ENCODE measurements at regions not wholly inside any gene's neighbourhood (a gene's known extent, or its start where the extent isn't known, plus 50 kb on each side); places are given as distances from the start of the nearest gene placed in this dataset.
"Not testable (repeated sequence)": the region's sequence is repeated elsewhere in the genome, so short reads cannot be mapped to it uniquely, and the experiment has no call there.

GRCh38 chr11:66789097-66789890 lies 53.9 kb upstream of the RCE1 start:
- Histone ChIP-seq H3K27me3 (replicated peaks in 2 of 5; ENCODE audit: control insufficient read depth in 4 of 5, insufficient read depth in 5 of 5, low read length in 4 of 5) (no peaks in the 10 kb centered on the region), H3K9me3 (ENCODE audit: control extremely low read depth in 1 of 5, control insufficient read depth in 4 of 5, insufficient read depth in 2 of 5, low read depth in 1 of 5, low read length in 4 of 5) (no peaks in the 10 kb centered on the region), H3K4me3 (ENCODE audit: control insufficient read depth in 1 of 7, extremely low read depth in 1 of 7, insufficient read depth in 4 of 7, low read depth in 2 of 7, low read length in 6 of 7) (no peak overlapping the region), H3K36me3 (ENCODE audit: control insufficient read depth in 4 of 4, insufficient read depth in 4 of 4, low read length in 3 of 4) (peaks cover 0 to 2% (median under 1%) of the 10 kb centered on the region in 4 experiments), H3K27ac (ENCODE audit: insufficient read depth in 1 of 2, low read depth in 1 of 2, low read length in 2 of 2, poor library complexity in 1 of 2, severe bottlenecking in 2 of 2) (no peak overlapping the region), H3K4me1 (ENCODE audit: control extremely low read depth in 1 of 4, control insufficient read depth in 4 of 4, insufficient read depth in 4 of 4, low read length in 3 of 4) (no peaks in the 10 kb centered on the region)
- ChIA-PET CTCF (no interaction called here), POLR2A (interaction anchor here (0.6 kb wide), 1 partner anchor 38 kb away, joined by 3 read pairs; no protein-coding TSS in a partner anchor)
- no CpG with 5 or more reads among the region's 2 CpGs for WGBS (ENCODE audit: insufficient coverage)
- no peak for DNase-seq

- ChIA-PET CTCF (interaction anchor here (0.7 kb wide), 1 partner anchor 13 kb away, joined by 6 read pairs; no protein-coding TSS in a partner anchor), POLR2A (no interaction called here)
- H3K4me3 ChIP-seq (ENCODE audit: control insufficient read depth in 1 of 7, extremely low read depth in 1 of 7, insufficient read depth in 4 of 7, low read depth in 2 of 7, low read length in 6 of 7) = no peak overlapping the region
- H3K27me3 ChIP-seq (replicated peaks in 2 of 5; ENCODE audit: control insufficient read depth in 4 of 5, insufficient read depth in 5 of 5, low read length in 4 of 5) = no peaks in the 10 kb centered on the region
- H3K36me3 ChIP-seq (ENCODE audit: control insufficient read depth in 4 of 4, insufficient read depth in 4 of 4, low read length in 3 of 4) = peaks cover 0 to 2% (median under 1%) of the 10 kb centered on the region in 4 experiments
- H3K9me3 ChIP-seq (ENCODE audit: control extremely low read depth in 1 of 5, control insufficient read depth in 4 of 5, insufficient read depth in 2 of 5, low read depth in 1 of 5, low read length in 4 of 5) = no peaks in the 10 kb centered on the region
- H3K4me1 ChIP-seq (ENCODE audit: control extremely low read depth in 1 of 4, control insufficient read depth in 4 of 4, insufficient read depth in 4 of 4, low read length in 3 of 4) = no peaks in the 10 kb centered on the region
- 100% methylated on average over 2 of the region's 3 CpGs for WGBS (ENCODE audit: insufficient coverage)
- H3K27ac ChIP-seq (ENCODE audit: insufficient read depth in 1 of 2, low read depth in 1 of 2, low read length in 2 of 2, poor library complexity in 1 of 2, severe bottlenecking in 2 of 2) = no peak overlapping the region
- no peak for DNase-seq
These were observed 55.1 kb upstream of the RCE1 start for GRCh38 chr11:66787934-66788758.

DNA sequence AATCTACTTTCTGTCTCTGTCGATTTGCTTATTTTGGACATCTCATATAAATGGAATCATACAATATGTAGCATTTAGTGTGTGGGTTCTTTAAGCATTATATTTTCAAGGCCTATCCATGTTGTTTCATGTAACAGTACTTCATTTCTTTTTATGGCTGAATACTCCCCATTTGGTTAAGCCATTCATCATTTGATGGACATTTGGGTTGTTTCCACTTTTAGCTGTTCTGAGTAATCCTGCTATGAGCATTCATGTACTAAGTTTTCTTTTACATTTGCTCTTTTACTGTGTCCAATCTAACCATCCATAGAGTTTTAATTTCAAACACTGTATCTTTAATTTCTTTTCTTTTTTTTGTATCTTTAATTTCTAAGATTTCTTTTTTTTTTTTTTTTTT lies 55.6 kb upstream of the SPTBN2 start:
- POLR2A ChIA-PET = no interaction called here
- no peak overlapping the region for H3K4me3 ChIP-seq (ENCODE audit: control insufficient read depth in 1 of 7, extremely low read depth in 1 of 7, insufficient read depth in 4 of 7, low read depth in 2 of 7, low read length in 6 of 7)
- H3K4me1 ChIP-seq (ENCODE audit: control extremely low read depth in 1 of 4, control insufficient read depth in 4 of 4, insufficient read depth in 4 of 4, low read length in 3 of 4) = no peaks in the 10 kb centered on the region
- no peaks in the 10 kb centered on the region for H3K9me3 ChIP-seq (ENCODE audit: control extremely low read depth in 1 of 5, control insufficient read depth in 4 of 5, insufficient read depth in 2 of 5, low read depth in 1 of 5, low read length in 4 of 5)
- CTCF ChIA-PET = interaction anchor here (0.6 to 1.4 kb wide), 2 partner anchors 21 to 25 kb away, joined by 3 read pairs; no protein-coding TSS in a partner anchor
- H3K27ac ChIP-seq (ENCODE audit: insufficient read depth in 1 of 2, low read depth in 1 of 2, low read length in 2 of 2, poor library complexity in 1 of 2, severe bottlenecking in 2 of 2) = no peak overlapping the region
- peaks cover 0 to 2% (median under 1%) of the 10 kb centered on the region in 4 experiments for H3K36me3 ChIP-seq (ENCODE audit: control insufficient read depth in 4 of 4, insufficient read depth in 4 of 4, low read length in 3 of 4)
- no peak for DNase-seq
- H3K27me3 ChIP-seq (replicated peaks in 2 of 5; ENCODE audit: control insufficient read depth in 4 of 5, insufficient read depth in 5 of 5, low read length in 4 of 5) = no peaks in the 10 kb centered on the region
- no CpG with 5 or more reads among the region's 1 CpG for WGBS (ENCODE audit: insufficient coverage)

GRCh38 chr11:66782726-66783125 lies 53.7 kb upstream of the SPTBN2 start:
- Histone ChIP-seq H3K4me1 (ENCODE audit: control extremely low read depth in 1 of 4, control insufficient read depth in 4 of 4, insufficient read depth in 4 of 4, low read length in 3 of 4) (no peaks in the 10 kb centered on the region), H3K36me3 (ENCODE audit: control insufficient read depth in 4 of 4, insufficient read depth in 4 of 4, low read length in 3 of 4) (no peaks in the 10 kb centered on the region), H3K4me3 (ENCODE audit: control insufficient read depth in 1 of 7, extremely low read depth in 1 of 7, insufficient read depth in 4 of 7, low read depth in 2 of 7, low read length in 6 of 7) (no peak overlapping the region), H3K27ac (ENCODE audit: insufficient read depth in 1 of 2, low read depth in 1 of 2, low read length in 2 of 2, poor library complexity in 1 of 2, severe bottlenecking in 2 of 2) (no peak overlapping the region), H3K27me3 (replicated peaks in 2 of 5; ENCODE audit: control insufficient read depth in 4 of 5, insufficient read depth in 5 of 5, low read length in 4 of 5) (no peaks in the 10 kb centered on the region), H3K9me3 (ENCODE audit: control extremely low read depth in 1 of 5, control insufficient read depth in 4 of 5, insufficient read depth in 2 of 5, low read depth in 1 of 5, low read length in 4 of 5) (no peaks in the 10 kb centered on the region)
- ChIA-PET CTCF (no interaction called here), POLR2A (no interaction called here)
- WGBS (ENCODE audit: insufficient coverage) = no CpG with 5 or more reads among the region's 1 CpG
- DNase-seq = no peak

GRCh38 chr11:66779651-66780050 lies 50.6 kb upstream of the SPTBN2 start:
- POLR2A ChIA-PET; H3K27me3 ChIP-seq (replicated peaks in 2 of 5; ENCODE audit: control insufficient read depth in 4 of 5, insufficient read depth in 5 of 5, low read length in 4 of 5); DNase-seq; H3K9me3 ChIP-seq (ENCODE audit: control extremely low read depth in 1 of 5, control insufficient read depth in 4 of 5, insufficient read depth in 2 of 5, low read depth in 1 of 5, low read length in 4 of 5); H3K4me1 ChIP-seq (ENCODE audit: control extremely low read depth in 1 of 4, control insufficient read depth in 4 of 4, insufficient read depth in 4 of 4, low read length in 3 of 4); H3K36me3 ChIP-seq (ENCODE audit: control insufficient read depth in 4 of 4, insufficient read depth in 4 of 4, low read length in 3 of 4); H3K27ac ChIP-seq (ENCODE audit: insufficient read depth in 1 of 2, low read depth in 1 of 2, low read length in 2 of 2, poor library complexity in 1 of 2, severe bottlenecking in 2 of 2); H3K4me3 ChIP-seq (ENCODE audit: control insufficient read depth in 1 of 7, extremely low read depth in 1 of 7, insufficient read depth in 4 of 7, low read depth in 2 of 7, low read length in 6 of 7): not testable (repeated sequence)
- CTCF ChIA-PET = interaction anchor here (0.9 kb wide), 1 partner anchor 52 kb away, joined by 3 read pairs; no protein-coding TSS in a partner anchor
- WGBS (ENCODE audit: insufficient coverage) = no CpG with 5 or more reads among the region's 4 CpGs

All from common myeloid progenitor, CD34-positive (primary cell).